Urinary bladder (tissue), 3 donors: ENCODE measurements at regions not wholly inside any gene's neighbourhood (a gene's known extent, or its start where the extent isn't known, plus 50 kb on each side); places are given as distances from the start of the nearest gene placed in this dataset.
"Not testable (repeated sequence)": the region's sequence is repeated elsewhere in the genome, so short reads cannot be mapped to it uniquely, and the experiment has no call there.

Experiments used
- DNase-seq: peaks from one replicate; pipeline ENCODE4 v3.0.0-alpha.2; 2015; ENCODE audit errors: extremely low spot score
- H3K27ac ChIP-seq: one replicate; pipeline ENCODE4 v1.5.1; 2013; ENCODE audit warnings: low read depth, mild to moderate bottlenecking, moderate library complexity
- H3K36me3 ChIP-seq: one replicate; pipeline ENCODE4 v1.6.1; 2013; ENCODE audit warnings: mild to moderate bottlenecking, moderate library complexity; ENCODE audit not compliant: insufficient read depth
- H3K4me1 ChIP-seq: one replicate; pipeline ENCODE4 v1.6.1; 2013; ENCODE audit warnings: mild to moderate bottlenecking, moderate library complexity; ENCODE audit not compliant: insufficient read depth
- H3K4me3 ChIP-seq: one replicate; pipeline ENCODE4 v1.5.1; 2013; ENCODE audit warnings: low read depth, low read length
- WGBS: extraction: QIAGEN DNeasy Blood & Tissue Kit; methylation state at CpG from one replicate; pipeline ENCODE4 v1.1.7; 2013; 5-methylcytosine and 5-hydroxymethylcytosine counted together
- donor health status: healthy with polysubstance abuse.
- donor health status: healthy.

DNA sequence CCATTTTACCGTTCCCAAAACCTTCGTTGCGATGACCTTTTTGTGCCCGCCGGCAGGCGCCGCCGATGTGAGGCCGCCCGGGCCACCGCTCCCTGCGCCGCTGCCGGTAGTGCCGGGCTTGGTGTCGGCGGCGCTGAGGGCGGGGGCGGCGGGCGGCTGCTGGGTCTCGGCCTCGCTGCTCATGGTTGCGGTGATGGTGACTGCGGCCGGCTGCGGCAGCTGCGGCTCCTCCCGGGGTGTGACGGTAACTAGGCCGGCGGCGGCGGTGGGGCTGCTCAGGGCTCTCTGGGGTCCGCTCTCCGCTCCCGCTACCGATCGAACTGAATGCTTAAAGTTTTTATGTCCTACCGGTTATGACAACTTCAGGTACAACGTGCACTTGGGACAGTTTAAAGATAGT is 472.6 kb upstream of the CCDC196 start:
- H3K36me3 ChIP-seq, DNase-seq, H3K27ac ChIP-seq, H3K4me3 ChIP-seq, H3K4me1 ChIP-seq: not testable (repeated sequence)
- WGBS: 71% methylated on average over 42 of the region's 42 CpGs

DNA sequence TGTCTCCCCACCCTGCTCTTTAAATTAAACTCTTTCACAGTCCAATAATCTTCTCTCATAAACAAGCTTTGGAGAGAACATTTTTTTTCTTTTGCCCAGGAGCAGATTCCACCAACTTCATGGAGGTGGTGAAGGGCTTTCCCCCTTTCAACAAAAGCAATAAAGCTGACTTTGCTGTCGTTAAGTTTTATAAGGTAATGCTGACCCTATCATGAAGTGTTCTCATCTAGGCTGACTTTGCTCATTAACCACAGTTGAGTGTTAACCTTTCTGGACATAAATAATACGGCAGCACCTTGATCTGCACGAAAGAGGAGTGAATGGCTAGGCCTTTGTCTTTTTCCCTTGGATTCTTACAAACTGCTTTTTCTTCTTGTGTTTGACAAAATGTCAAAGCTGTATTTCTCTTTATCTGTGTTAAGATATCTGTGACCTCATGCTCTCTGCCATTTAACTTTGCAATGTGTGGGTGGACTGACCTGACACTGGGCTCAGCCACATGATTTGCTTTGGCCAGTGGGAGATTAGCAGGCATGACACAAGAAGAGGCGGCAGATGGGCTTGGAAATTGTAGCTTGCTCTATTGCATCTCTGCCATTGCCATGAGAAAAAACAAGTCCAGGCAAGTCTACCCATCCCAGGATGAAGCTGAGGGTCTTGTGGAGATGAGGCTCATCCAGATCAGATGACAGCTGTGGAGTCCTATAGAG is 470.9 kb upstream of the CCDC196 start:
- no peak overlapping the region for H3K4me3 ChIP-seq
- no peaks in the 10 kb centered on the region for H3K36me3 ChIP-seq
- H3K4me1 ChIP-seq: no peaks in the 10 kb centered on the region
- DNase-seq: no peak
- WGBS: 51% methylated on average over 4 of the region's 4 CpGs
- no peak overlapping the region for H3K27ac ChIP-seq

DNA sequence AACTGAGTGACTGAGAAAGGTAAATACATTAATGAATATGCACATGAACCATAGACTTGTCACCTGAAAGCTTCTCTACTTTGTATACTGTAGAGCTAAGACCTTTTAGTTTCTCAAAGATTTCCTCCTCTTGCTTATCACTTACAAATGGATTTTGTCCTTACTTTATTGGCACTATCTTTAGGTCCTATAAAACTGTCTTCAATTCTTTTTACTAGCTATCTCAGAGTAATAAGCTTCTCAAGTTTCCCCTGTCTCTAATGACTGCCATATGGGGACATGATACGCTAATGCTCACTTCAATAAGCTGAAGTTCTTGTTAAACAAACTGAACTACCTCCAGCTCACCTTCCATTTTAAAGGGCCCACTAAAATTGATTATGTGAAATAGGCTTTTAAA is 468.2 kb upstream of the CCDC196 start:
- no peak overlapping the region for H3K4me3 ChIP-seq
- no peaks in the 10 kb centered on the region for H3K4me1 ChIP-seq
- H3K27ac ChIP-seq: no peak overlapping the region
- no peaks in the 10 kb centered on the region for H3K36me3 ChIP-seq
- WGBS: 67% methylated on average over 1 of the region's 1 CpG
- DNase-seq: no peak

DNA sequence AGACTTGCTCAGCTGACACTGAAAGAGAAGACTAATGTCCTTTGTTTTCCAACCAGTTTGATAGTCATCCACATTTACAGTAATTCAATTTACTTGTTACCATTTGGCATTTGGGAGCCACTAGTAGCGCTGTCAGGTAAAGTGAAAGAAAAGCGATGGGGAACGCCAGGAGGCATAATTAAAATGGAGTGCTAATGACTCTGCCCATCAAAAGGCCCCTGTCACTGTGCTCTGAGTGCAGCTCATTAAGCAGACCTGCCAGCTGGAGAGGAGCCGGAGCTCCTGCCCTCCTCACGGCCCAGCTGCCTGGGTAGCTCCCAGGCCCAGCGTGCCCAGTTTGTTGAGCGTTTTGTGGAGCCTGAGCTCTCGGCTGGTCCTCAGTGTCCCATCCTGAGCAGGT is 463.6 kb upstream of the CCDC196 start:
- Histone ChIP-seq H3K27ac (no peak overlapping the region), H3K4me1 (no peaks in the 10 kb centered on the region), H3K4me3 (no peak overlapping the region), H3K36me3 (no peaks in the 10 kb centered on the region)
- no peak for DNase-seq
- 78% methylated on average over 8 of the region's 8 CpGs for WGBS

DNA sequence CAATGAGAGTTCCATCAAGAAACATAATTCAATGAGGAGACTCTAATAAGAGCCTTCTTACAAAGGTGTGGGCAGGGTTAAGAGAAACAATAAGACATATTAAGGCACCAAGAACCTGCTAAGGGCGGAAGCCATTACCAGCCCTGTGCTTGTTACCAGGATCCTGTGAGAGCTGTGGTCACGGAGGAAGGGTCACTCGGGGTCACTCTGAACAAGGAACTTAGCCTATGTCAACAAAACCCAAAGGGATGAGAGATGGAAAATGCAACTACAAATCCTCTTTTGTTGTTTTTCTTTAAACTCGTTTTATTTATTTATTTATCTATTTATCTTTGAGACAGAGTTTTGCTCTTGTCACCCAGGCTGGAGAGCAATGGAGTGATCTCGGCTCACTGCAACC is 460.4 kb upstream of the CCDC196 start:
- Histone ChIP-seq H3K4me3 (no peak overlapping the region), H3K4me1 (no peaks in the 10 kb centered on the region), H3K36me3 (no peaks in the 10 kb centered on the region), H3K27ac (no peak overlapping the region)
- WGBS: 74% methylated on average over 5 of the region's 5 CpGs
- DNase-seq: no peak

DNA sequence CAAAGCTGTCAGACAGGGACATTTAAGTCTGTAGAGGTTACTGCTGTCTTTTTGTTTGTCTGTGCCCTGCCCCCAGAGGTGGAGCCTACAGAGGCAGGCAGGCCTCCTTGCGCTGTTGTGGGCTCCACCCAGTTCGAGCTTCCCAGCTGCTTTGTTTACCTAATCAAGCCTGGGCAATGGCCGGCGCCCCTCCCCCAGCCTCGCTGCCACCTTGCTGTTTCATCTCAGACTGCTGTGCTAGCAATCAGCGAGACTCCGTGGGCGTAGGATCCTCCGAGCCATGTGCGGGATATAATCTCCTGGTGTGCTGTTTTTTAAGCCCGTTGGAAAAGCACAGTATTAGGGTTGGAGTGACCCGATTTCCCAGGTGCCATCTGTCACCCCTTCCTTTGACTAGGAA is 454.2 kb upstream of the CCDC196 start:
- DNase-seq, H3K4me3 ChIP-seq, H3K4me1 ChIP-seq, H3K36me3 ChIP-seq, H3K27ac ChIP-seq: not testable (repeated sequence)
- WGBS: 93% methylated on average over 12 of the region's 12 CpGs

DNA sequence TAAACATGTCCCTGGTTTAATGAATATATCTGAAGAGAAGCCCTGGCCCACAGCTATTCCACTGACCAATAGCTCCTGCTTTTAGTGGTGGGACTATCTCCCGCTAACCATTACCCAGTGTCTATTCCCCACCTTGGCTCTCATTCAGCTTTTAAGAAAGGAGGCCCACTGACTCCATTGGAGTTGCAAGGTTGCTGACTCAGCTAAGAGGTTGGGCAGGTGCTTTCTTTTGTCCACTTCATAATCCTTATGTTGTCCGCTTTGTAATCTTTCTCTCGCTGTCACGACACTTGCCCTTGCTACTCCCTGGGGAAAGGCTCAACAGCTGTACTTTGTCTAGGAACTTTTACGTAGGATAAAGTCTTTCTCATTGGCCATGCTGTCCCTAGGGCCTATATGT is 453.4 kb upstream of the CCDC196 start:
- Histone ChIP-seq H3K27ac (no peak overlapping the region), H3K36me3 (no peaks in the 10 kb centered on the region), H3K4me3 (no peak overlapping the region), H3K4me1 (no peaks in the 10 kb centered on the region)
- DNase-seq: no peak
- 92% methylated on average over 5 of the region's 5 CpGs for WGBS

DNA sequence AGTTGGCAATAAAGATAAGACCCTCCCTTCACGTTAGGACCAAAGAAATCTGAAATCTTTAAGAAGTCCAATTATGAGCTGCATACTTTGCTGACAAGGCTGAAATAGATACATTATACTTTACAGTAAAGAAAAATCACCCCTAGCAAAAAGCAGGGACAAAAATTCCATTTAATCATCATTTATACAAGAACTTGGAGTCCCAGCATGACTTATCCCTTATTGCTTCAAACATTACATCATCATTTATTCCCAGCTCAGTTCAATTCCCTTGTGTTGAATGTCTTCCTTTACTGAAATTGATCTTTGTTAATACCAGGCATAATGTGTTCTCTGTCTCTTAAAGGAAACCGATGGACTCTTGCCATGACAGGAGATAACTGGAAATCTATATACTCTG is 449.6 kb upstream of the CCDC196 start:
- Histone ChIP-seq H3K4me3 (no peak overlapping the region), H3K36me3 (no peaks in the 10 kb centered on the region), H3K27ac (no peak overlapping the region), H3K4me1 (no peaks in the 10 kb centered on the region)
- no peak for DNase-seq
- WGBS: 53% methylated on average over 2 of the region's 2 CpGs

DNA sequence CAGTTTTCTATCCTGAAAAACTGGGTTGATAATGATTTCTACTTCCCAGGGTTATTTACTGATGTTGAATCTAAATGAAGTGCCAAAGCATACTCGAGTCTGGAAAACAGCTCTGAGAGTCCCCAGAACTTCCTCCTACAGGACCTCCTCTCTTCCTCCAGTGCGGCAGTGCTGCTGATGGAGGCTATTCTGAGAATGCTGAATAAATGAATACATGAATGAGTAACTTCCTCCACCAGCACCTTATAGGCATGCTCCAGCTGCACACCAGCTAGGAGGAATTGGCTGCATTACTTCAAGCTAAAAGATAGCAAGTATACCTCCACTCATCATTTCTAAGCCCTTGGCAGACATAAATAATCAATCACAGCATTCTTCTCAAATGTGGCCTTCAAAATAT is 448.8 kb upstream of the CCDC196 start:
- 73% methylated on average over 2 of the region's 2 CpGs for WGBS
- Histone ChIP-seq H3K36me3 (no peaks in the 10 kb centered on the region), H3K4me1 (no peaks in the 10 kb centered on the region), H3K27ac (no peak overlapping the region), H3K4me3 (no peak overlapping the region)
- no peak for DNase-seq

DNA sequence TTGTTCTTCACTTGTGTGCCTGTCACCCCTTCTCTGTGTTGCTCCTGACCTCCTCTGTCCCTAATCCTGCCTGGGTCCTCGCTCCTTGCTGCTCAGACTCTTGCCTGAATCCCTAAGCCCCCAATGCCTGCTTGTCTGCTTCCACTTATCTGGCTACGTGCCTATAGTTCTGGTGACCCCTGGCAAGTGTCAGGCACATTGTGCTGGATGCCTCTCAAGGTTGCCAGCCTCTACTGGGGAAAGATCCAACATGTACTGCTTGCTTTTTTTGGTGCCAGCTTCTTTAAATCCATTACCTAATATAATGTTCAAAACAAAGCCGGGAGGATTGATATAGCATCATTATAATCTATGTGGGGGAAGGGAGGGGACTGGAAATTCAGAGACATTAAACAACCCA is 448.0 kb upstream of the CCDC196 start:
- Histone ChIP-seq H3K4me1 (no peaks in the 10 kb centered on the region), H3K36me3 (no peaks in the 10 kb centered on the region), H3K27ac (no peak overlapping the region), H3K4me3 (no peak overlapping the region)
- DNase-seq: no peak
- 34% methylated on average over 3 of the region's 3 CpGs for WGBS

DNA sequence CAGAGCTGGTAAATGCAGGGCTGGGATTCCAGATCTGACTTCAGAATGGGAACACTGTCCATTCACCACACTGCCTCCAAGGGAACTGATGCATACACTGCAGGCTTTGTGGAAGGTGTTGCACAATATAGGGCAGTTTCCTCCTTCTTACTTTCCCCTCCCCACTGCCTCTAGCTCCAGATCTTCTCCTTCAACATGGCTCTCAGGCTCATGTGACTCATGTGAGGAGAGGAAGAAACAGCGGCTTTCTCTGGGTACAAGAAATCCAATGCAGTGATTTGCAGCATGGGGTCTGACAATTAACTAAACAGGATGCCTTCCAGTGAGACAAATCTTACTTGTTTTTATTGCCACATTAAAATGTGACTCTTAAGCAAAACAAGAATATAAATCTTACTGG is 447.6 kb upstream of the CCDC196 start:
- Histone ChIP-seq H3K27ac (no peak overlapping the region), H3K36me3 (no peaks in the 10 kb centered on the region), H3K4me1 (no peaks in the 10 kb centered on the region), H3K4me3 (no peak overlapping the region)
- no peak for DNase-seq
- WGBS: 53% methylated on average over 1 of the region's 1 CpG

DNA sequence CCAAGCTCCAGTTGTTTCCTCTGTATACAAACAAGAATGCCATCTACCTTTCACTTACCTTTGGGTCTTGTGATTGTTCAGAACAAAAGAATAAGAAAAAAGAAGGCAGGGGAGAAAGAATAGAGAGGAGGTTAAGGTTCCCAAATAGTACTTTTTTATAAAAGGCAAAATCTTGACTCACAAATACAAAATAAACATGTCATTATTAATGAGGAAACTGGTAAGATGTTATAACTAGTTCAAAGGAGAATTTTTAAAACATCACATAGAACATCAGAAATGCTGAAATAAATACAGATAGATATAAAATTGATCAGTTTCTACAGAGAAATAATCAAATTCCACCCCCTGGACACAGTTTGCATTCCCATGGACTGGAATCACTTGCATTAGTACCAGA is 446.7 kb upstream of the CCDC196 start:
- no peaks in the 10 kb centered on the region for H3K36me3 ChIP-seq
- no peaks in the 10 kb centered on the region for H3K4me1 ChIP-seq
- DNase-seq: no peak

DNA sequence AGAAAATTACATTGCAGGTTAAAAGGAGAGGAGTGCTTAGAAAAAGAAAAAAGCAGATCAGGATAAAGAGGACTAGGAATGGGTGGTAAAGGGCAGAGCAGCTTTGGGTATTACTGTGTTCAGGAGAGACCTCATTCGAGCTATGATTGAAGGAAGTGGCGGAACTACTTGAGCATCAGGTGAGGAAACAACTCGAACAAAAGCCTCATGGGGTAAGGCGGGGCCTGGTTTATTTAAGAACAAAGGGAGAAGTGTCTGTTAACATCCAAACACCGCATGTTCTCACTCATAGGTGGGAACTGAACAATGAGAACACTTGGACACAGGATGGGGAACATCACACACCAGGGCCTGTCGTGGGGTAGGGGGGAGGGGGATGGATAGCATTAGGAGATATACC is 444.6 kb upstream of the CCDC196 start:
- Histone ChIP-seq H3K36me3 (no peaks in the 10 kb centered on the region), H3K27ac (no peak overlapping the region), H3K4me3 (no peak overlapping the region), H3K4me1 (no peaks in the 10 kb centered on the region)
- 84% methylated on average over 6 of the region's 6 CpGs for WGBS
- no peak for DNase-seq

More for the DNA sequence above, 446.7 kb upstream of the CCDC196 start:
- Histone ChIP-seq H3K27ac (no peak overlapping the region), H3K4me3 (no peak overlapping the region)

DNA sequence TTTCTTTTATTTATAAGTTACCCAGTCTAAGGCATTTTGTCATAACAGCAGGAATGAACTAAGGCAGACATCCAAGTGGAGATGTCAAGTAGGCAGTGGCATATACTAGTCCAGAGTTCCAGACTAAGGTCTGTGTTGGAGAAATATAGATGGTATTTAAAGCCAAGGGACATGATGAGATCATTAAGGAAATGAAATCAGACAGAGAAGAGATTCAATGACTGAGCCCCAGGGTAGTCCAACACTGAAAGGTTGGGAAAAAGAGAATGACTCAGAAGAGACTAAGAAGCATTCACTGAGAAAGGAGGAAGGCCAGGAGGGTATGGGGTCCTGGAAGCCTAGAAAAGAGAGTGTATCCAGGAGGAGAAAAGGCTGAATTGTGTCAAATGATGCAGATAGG is 442.2 kb upstream of the CCDC196 start:
- Histone ChIP-seq H3K36me3 (no peaks in the 10 kb centered on the region), H3K4me3 (no peak overlapping the region), H3K4me1 (no peaks in the 10 kb centered on the region), H3K27ac (no peak overlapping the region)
- no peak for DNase-seq

DNA sequence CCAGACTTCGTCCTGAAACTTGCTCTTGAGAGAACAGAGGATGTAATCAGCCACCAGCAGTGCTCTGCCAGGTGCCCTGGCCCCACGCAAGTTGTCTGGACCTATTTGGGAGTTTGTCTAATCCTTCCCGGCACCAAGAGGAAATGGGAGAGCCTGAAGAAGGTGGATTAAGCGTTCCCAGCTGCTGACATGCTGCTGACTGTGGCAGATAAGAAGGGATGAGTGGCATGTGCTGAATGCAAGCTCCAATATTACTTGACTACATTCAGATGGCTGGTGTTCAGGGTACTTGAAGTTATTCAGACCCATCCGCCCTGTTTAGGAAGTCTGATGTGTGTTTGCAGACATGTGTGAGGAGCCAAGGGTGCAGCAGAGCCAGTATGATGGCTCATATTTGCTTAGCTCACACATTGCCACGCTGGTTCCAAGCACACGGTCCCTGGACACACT is 440.6 kb upstream of the CCDC196 start:
- WGBS: 48% methylated on average over 7 of the region's 7 CpGs
- Histone ChIP-seq H3K36me3 (no peaks in the 10 kb centered on the region), H3K4me3 (no peak overlapping the region), H3K4me1 (no peaks in the 10 kb centered on the region), H3K27ac (no peak overlapping the region)
- DNase-seq: no peak
